Fibroblast of mammary gland (primary cell): ENCODE measurements at regions not wholly inside any gene's neighbourhood (a gene's known extent, or its start where the extent isn't known, plus 50 kb on each side); places are given as distances from the start of the nearest gene placed in this dataset.
"Not testable (repeated sequence)": the region's sequence is repeated elsewhere in the genome, so short reads cannot be mapped to it uniquely, and the experiment has no call there.

Experiments
- DNase-seq: peaks from one replicate; pipeline ENCODE4 v3.0.0-alpha.2; 2010; ENCODE audit warnings: low read depth
- H3K4me3 ChIP-seq: 2 replicates; pipeline ENCODE4 v1.5.1; 2011; ENCODE audit warnings: low read depth, mild to moderate bottlenecking, low read length, moderate library complexity; ENCODE audit not compliant: control insufficient read depth
- TF ChIP-seq, protein P1 (sequence below): conservative IDR thresholded peaks from 2 replicates; pipeline ENCODE4 v1.5.1; 2011; ENCODE audit warnings: low read depth, low read length, inconsistent platforms; ENCODE audit not compliant: control insufficient read depth, insufficient read depth

DNA sequence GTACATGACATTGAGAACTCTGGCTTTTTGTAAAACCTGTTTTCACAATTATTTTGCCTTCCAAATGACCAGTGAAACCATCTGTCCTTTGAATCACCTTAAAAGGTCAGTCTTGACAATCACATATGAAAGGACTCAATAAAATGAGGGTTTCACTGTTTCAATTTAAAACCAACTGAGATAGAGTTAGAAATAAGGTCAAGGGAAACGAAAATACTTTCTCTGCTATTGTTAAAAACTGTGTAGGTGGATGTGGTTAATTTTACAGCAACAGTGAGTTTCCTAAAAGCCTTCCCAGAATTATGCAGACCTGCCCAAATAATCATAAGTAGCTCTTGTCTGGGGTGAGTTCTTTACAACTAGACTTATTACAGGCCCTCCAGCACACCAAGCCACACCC, 839.9 kb downstream of the RAB28 start:
- TF ChIP-seq, protein P1, sequence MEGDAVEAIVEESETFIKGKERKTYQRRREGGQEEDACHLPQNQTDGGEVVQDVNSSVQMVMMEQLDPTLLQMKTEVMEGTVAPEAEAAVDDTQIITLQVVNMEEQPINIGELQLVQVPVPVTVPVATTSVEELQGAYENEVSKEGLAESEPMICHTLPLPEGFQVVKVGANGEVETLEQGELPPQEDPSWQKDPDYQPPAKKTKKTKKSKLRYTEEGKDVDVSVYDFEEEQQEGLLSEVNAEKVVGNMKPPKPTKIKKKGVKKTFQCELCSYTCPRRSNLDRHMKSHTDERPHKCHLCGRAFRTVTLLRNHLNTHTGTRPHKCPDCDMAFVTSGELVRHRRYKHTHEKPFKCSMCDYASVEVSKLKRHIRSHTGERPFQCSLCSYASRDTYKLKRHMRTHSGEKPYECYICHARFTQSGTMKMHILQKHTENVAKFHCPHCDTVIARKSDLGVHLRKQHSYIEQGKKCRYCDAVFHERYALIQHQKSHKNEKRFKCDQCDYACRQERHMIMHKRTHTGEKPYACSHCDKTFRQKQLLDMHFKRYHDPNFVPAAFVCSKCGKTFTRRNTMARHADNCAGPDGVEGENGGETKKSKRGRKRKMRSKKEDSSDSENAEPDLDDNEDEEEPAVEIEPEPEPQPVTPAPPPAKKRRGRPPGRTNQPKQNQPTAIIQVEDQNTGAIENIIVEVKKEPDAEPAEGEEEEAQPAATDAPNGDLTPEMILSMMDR: no peak
- no peak overlapping the region for H3K4me3 ChIP-seq
- no peak for DNase-seq

DNA sequence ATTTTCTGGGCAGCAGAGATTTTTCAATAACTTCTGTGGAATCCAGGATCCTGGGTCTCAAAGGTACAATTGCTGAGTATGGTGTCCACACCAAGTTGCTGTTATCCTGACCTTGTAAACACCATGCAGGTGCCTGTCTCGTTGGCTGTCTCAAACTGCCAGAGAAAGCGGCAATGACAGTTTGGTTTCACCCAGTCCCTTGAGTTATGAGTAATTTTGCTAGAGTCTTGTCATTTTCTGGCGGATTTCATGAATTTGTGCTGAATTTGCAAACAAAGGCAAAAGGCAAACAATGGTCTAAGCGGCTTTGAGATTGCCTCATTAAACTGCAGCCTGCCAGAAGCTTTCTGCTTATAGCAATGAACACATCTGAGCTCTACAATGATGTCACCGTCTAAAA, 847.9 kb downstream of the RAB28 start:
- TF ChIP-seq, protein P1: no peak
- no peak overlapping the region for H3K4me3 ChIP-seq
- no peak for DNase-seq

DNA sequence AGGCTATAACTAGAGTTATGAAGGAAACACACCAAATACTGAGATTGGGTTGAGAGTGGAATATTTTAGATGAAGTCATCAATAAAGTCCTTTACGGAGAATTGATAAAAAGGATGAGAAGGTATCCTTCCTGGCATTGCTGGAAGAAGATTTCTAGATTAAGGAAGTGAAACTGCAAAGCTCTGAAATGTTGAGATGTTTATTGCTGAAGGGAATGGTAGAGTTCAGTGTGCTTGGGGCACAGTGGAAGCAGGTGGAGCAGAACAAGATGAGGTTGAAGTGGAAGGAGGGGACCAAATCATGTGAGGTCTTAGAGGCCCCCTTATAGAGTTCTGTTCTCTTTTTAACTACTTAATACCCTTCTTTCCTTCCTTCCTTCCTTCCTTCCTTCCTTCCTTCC, 848.5 kb downstream of the RAB28 start:
- TF ChIP-seq, protein P1: no peak
- H3K4me3 ChIP-seq: no peak overlapping the region
- DNase-seq: no peak

- peak; percentile 60 for DNase-seq
- no peak overlapping the region for H3K4me3 ChIP-seq
- TF ChIP-seq, protein P1: peak; percentile 84
Observed at GRCh38 chr4:12633053-12633651, 851.0 kb downstream of the RAB28 start.

DNA sequence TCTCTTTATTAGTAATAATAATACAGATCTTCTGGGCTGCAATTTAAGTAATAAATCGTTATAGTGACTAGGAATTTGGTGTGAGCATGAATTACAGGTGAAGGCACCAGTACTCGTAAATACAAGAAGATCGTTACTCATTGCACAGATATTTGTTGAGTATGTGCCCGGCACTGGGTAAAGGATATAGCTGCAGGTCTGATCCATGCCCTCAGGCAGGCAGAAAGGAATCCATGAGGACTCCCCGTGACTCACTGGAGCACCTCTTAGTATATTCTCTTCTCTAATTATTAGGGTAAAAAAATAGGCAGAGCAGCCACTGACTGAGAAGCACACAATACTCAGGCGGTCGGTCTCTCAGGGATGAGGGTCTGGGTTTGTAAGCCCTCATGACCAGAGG, 868.3 kb downstream of the RAB28 start:
- no peak for DNase-seq
- TF ChIP-seq, protein P1: no peak
- no peak overlapping the region for H3K4me3 ChIP-seq

DNA sequence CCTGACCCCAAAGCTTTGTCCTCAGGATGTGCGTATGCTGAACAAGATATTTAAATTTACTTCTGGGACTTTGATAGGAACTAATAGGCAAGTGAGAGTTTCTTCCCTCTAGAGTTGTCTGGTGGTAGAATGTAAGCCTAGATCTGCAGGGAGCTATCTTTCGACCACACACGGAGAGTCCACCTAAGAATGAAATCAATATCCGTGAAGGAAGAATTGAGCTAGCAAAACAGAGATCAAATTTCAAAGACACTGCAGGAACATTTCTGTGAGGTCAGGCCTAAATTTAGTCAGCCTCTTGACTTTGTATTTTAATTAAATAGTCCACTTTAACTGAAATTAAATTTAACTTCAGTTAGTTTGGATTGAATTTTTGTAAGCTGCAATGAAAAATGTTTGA, 871.3 kb downstream of the RAB28 start:
- H3K4me3 ChIP-seq: no peak overlapping the region
- TF ChIP-seq, protein P1: no peak
- DNase-seq: no peak

GRCh38 chr4:12609212-12609875, 874.8 kb downstream of the RAB28 start:
- H3K4me3 ChIP-seq, DNase-seq: not testable (repeated sequence)
